Lower lobe of right lung (tissue), 2 donors: ENCODE measurements at regions not wholly inside any gene's neighbourhood (a gene's known extent, or its start where the extent isn't known, plus 50 kb on each side); places are given as distances from the start of the nearest gene placed in this dataset.

Experiments used
- ATAC-seq, 2 donors: fragments of 200-7000 bp; cut with Tn5 transposase; one replicate each; pipeline ENCODE4 v1.9.1; 2020 to 2022; ENCODE audit warnings: mild to moderate bottlenecking in 2 of 2, moderate library complexity in 2 of 2
- DNase-seq: peaks from one replicate; pipeline ENCODE4 v3.0.0-alpha.2; 2020
- H3K27ac ChIP-seq: fragments of 200-600 bp; one replicate; pipeline ENCODE4 v1.8.0; 2022
- H3K27me3 ChIP-seq: fragments of 200-600 bp; one replicate; pipeline ENCODE4 v1.8.0; 2022; ENCODE audit warnings: low read depth
- H3K36me3 ChIP-seq: fragments of 200-600 bp; one replicate; pipeline ENCODE4 v1.8.0; 2022; ENCODE audit warnings: mild to moderate bottlenecking
- H3K4me1 ChIP-seq: fragments of 200-600 bp; one replicate; pipeline ENCODE4 v1.8.0; 2022
- H3K4me3 ChIP-seq: fragments of 200-600 bp; one replicate; pipeline ENCODE4 v1.8.0; 2022; ENCODE audit warnings: mild to moderate bottlenecking
- H3K9me3 ChIP-seq: fragments of 200-600 bp; one replicate; pipeline ENCODE4 v1.8.0; 2022
- intact Hi-C: fragments of 100-400 bp; cut with DNase I; formaldehyde crosslinking; loops from one replicate; pipeline ENCODE4 v1.11.0; 2022
- TF ChIP-seq, protein P1 (sequence below): fragments of 200-600 bp; IDR thresholded peaks from one replicate; pipeline ENCODE4 v1.8.0; 2022; ENCODE audit warnings: antibody characterized with exemption, mild to moderate bottlenecking
- donor health status: DM: no; HTN: yes; CAD: no; lungs with severe emphysema.

DNA sequence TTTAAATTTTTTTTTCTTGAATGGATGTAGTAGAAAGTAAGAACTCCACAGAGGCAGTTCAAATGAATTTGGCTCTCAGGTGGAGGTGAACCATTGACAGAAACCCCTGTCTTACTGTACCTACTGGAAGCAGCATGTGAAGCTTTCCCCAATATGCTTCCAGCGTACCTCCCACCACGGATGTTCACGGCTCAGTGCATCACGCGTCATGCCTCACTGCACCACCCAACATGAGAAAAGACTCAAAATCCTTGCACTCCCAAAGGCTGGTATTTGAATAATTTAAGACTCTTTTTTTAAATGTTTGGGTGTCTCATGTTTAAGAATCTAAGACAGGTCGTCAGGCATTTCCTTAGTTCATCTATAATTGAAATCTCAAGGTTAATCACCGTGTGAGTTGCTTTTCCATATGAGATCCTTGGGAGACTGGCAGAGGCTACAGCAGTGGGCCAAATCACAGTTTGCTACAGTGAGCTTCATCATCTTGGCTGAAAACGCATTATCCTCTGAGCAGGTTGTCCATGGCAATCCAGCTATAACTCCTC is 846.4 kb downstream of the DCDC2C start:
- Histone ChIP-seq H3K27ac (no peak overlapping the region), H3K4me3 (no peak overlapping the region), H3K9me3 (no peaks in the 10 kb centered on the region), H3K36me3 (no peaks in the 10 kb centered on the region), H3K27me3 (no peaks in the 10 kb centered on the region), H3K4me1 (no peaks in the 10 kb centered on the region)
- TF ChIP-seq, protein P1, sequence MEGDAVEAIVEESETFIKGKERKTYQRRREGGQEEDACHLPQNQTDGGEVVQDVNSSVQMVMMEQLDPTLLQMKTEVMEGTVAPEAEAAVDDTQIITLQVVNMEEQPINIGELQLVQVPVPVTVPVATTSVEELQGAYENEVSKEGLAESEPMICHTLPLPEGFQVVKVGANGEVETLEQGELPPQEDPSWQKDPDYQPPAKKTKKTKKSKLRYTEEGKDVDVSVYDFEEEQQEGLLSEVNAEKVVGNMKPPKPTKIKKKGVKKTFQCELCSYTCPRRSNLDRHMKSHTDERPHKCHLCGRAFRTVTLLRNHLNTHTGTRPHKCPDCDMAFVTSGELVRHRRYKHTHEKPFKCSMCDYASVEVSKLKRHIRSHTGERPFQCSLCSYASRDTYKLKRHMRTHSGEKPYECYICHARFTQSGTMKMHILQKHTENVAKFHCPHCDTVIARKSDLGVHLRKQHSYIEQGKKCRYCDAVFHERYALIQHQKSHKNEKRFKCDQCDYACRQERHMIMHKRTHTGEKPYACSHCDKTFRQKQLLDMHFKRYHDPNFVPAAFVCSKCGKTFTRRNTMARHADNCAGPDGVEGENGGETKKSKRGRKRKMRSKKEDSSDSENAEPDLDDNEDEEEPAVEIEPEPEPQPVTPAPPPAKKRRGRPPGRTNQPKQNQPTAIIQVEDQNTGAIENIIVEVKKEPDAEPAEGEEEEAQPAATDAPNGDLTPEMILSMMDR: no peak
- ATAC-seq: no peak
- intact Hi-C loops: no loop called here
- no peak for DNase-seq

DNA sequence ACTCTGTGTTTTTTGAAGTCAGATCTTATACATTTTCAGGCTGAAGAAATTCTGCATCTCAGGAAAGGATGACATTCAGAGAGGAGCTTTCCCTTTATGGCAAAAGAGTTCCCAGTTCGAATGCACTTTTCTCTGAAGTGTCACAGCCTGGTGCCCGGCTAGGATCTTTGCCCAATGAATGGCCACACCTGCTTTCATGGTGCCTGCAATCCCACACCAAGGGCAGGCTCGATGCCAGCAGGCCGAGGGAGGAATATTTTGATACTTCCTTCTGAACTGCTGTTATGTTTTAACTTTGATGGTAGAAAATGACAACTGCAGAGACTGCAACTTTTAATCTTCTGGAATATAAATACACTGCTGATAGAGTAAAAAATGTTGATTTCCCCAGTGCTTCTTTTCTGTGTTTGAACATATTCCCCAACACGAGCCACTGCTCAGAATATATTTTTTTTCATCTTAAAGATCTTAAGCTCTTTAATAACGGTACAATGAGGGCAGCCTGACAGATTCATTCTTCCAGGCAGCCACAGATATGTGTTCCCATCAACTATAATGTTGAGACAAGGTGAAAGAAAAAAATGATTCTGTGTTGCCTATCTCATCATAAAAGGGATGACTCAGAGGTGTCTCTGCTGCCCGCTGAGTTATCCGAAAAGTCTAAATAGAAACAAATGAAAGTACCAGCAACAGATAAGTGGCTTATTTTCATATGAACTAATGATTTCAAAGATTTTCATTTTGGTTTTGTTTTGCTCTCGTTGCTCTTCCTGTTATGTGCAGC is 848.5 kb downstream of the DCDC2C start:
- Histone ChIP-seq H3K9me3 (no peaks in the 10 kb centered on the region), H3K27me3 (no peaks in the 10 kb centered on the region), H3K27ac (no peak overlapping the region), H3K4me1 (no peaks in the 10 kb centered on the region), H3K36me3 (no peaks in the 10 kb centered on the region), H3K4me3 (no peak overlapping the region)
- ATAC-seq (no peak), DNase-seq (no peak)
- intact Hi-C loops: no loop called here
- TF ChIP-seq, protein P1: no peak

DNA sequence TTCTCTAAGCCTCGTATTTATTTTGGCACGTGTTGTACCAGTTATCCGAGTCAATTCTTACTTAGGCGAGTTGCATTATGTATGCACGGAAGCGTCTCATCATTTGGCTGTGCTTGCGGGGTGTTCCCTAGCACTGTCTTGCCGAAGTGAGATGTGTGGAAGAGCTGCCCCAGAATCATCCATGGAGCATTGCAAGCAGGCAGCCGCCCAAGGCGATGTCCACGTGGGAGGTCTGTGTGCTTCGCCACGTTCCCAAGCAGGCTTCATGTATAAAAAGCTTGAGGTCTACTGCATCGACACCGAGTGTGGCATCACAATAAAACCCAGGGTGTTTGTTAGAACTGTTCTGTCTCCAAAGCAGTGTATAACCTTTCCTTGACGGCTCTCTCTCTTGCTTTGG is 849.9 kb downstream of the DCDC2C start:
- H3K4me3 ChIP-seq: no peak overlapping the region
- no peaks in the 10 kb centered on the region for H3K27me3 ChIP-seq
- no peaks in the 10 kb centered on the region for H3K4me1 ChIP-seq
- no peak for DNase-seq
- no peaks in the 10 kb centered on the region for H3K36me3 ChIP-seq
- ATAC-seq: no peak
- intact Hi-C loops: no loop called here
- H3K27ac ChIP-seq: no peak overlapping the region
- TF ChIP-seq, protein P1: no peak
- H3K9me3 ChIP-seq: no peaks in the 10 kb centered on the region

- no peak for DNase-seq
- no peak overlapping the region for H3K27ac ChIP-seq
- no peaks in the 10 kb centered on the region for H3K9me3 ChIP-seq
- intact Hi-C loops: no loop called here
- H3K27me3 ChIP-seq: no peaks in the 10 kb centered on the region
- H3K36me3 ChIP-seq: no peaks in the 10 kb centered on the region
- H3K4me3 ChIP-seq: no peak overlapping the region
- TF ChIP-seq, protein P1: no peak
- no peak for ATAC-seq
- H3K4me1 ChIP-seq: no peaks in the 10 kb centered on the region
These were observed 852.9 kb downstream of the DCDC2C start for GRCh38 chr2:4556135-4556896.

GRCh38 chr2:4561196-4561595 is 857.8 kb downstream of the DCDC2C start:
- TF ChIP-seq, protein P1: no peak
- DNase-seq: no peak

More at GRCh38 chr2:4561196-4561595, 857.8 kb downstream of the DCDC2C start:
- H3K9me3 ChIP-seq: no peaks in the 10 kb centered on the region
- no peaks in the 10 kb centered on the region for H3K27me3 ChIP-seq
- no peak overlapping the region for H3K4me3 ChIP-seq
- H3K36me3 ChIP-seq: no peaks in the 10 kb centered on the region
- H3K4me1 ChIP-seq: no peaks in the 10 kb centered on the region
- intact Hi-C loops: no loop called here
- no peak overlapping the region for H3K27ac ChIP-seq
- ATAC-seq: no peak
